ENCODE measurements at regions not wholly inside any gene's neighbourhood (a gene's known extent, or its start where the extent isn't known, plus 50 kb on each side); places are given as distances from the start of the nearest gene placed in this dataset.

- TF ChIP-seq CTCF (IDR thresholded peaks at IDR 0.05; ENCODE audit: insufficient read depth, low read length) (no peak), POLR2AphosphoS5 (IDR thresholded peaks at IDR 0.05; ENCODE audit: low read depth) (no peak), REST (IDR thresholded peaks at IDR 0.05; ENCODE audit: insufficient replicate concordance, low read depth) (no peak), SPI1 (IDR thresholded peaks at IDR 0.05; ENCODE audit: borderline replicate concordance, low read depth) (no peak)
Measured at GRCh38 chr10:55310143-55310542, 509.1 kb upstream of the PCDH15 start.

Data from HL-60 (cell line).